AG08396 (cell line): ENCODE measurements at regions not wholly inside any gene's neighbourhood (a gene's known extent, or its start where the extent isn't known, plus 50 kb on each side); places are given as distances from the start of the nearest gene placed in this dataset.
A peak's percentile ranks its signal among the peaks of the same experiment; 100 is the strongest.
"Not testable (repeated sequence)": the region's sequence is repeated elsewhere in the genome, so short reads cannot be mapped to it uniquely, and the experiment has no call there.

Experiments used
- DNase-seq: peaks from one replicate; pipeline ENCODE4 v3.0.0; 2012; ENCODE audit warnings: low spot score, mixed read lengths

- not testable (repeated sequence) for DNase-seq
Measured at GRCh38 chr21:9836547-9836946, 684.8 kb upstream of the TPTE start.

GRCh38 chr21:9837001-9837400, 684.4 kb upstream of the TPTE start:
- DNase-seq: not testable (repeated sequence)

GRCh38 chr21:9837526-9837925, 683.9 kb upstream of the TPTE start:
- not testable (repeated sequence) for DNase-seq

- no peak for DNase-seq
Measured at GRCh38 chr21:9837946-9838737, 683.2 kb upstream of the TPTE start.

GRCh38 chr21:9838738-9839642, 682.4 kb upstream of the TPTE start:
- DNase-seq: peak; percentile 5

GRCh38 chr21:9844106-9844505, 677.3 kb upstream of the TPTE start:
- DNase-seq: not testable (repeated sequence)

- not testable (repeated sequence) for DNase-seq
Measured at GRCh38 chr21:9847511-9847910, 673.9 kb upstream of the TPTE start.

GRCh38 chr21:9851166-9851565, 670.2 kb upstream of the TPTE start:
- not testable (repeated sequence) for DNase-seq

GRCh38 chr21:9851695-9852094, 669.7 kb upstream of the TPTE start:
- not testable (repeated sequence) for DNase-seq

- DNase-seq: not testable (repeated sequence)
Measured at GRCh38 chr21:9857563-9857962, 663.8 kb upstream of the TPTE start.

GRCh38 chr21:9859865-9860264, 661.5 kb upstream of the TPTE start:
- not testable (repeated sequence) for DNase-seq

- not testable (repeated sequence) for DNase-seq
Measured at GRCh38 chr21:9862456-9862855, 658.9 kb upstream of the TPTE start.

GRCh38 chr21:9867815-9868214, 653.6 kb upstream of the TPTE start:
- DNase-seq: not testable (repeated sequence)

- DNase-seq: not testable (repeated sequence)
Measured at GRCh38 chr21:9873096-9873495, 648.3 kb upstream of the TPTE start.

GRCh38 chr21:9874136-9874535, 647.2 kb upstream of the TPTE start:
- not testable (repeated sequence) for DNase-seq

GRCh38 chr21:9881430-9881829, 640.0 kb upstream of the TPTE start:
- not testable (repeated sequence) for DNase-seq

GRCh38 chr21:9883047-9883446, 638.3 kb upstream of the TPTE start:
- not testable (repeated sequence) for DNase-seq

GRCh38 chr21:9883571-9884282, 637.7 kb upstream of the TPTE start:
- DNase-seq: not testable (repeated sequence)

- not testable (repeated sequence) for DNase-seq
Measured at GRCh38 chr21:9888500-9888899, 632.9 kb upstream of the TPTE start.

GRCh38 chr21:9903579-9903978, 617.8 kb upstream of the TPTE start:
- DNase-seq: not testable (repeated sequence)

- not testable (repeated sequence) for DNase-seq
Measured at GRCh38 chr21:9914135-9914534, 607.2 kb upstream of the TPTE start.

GRCh38 chr21:9919446-9919845, 601.9 kb upstream of the TPTE start:
- not testable (repeated sequence) for DNase-seq
